Chondrocyte (in vitro differentiated cells): ENCODE measurements at regions not wholly inside any gene's neighbourhood (a gene's known extent, or its start where the extent isn't known, plus 50 kb on each side); places are given as distances from the start of the nearest gene placed in this dataset.

Source experiments
- DNase-seq: peaks from one replicate; pipeline ENCODE4 v3.0.0; 2021; ENCODE audit warnings: mixed read lengths, low spot score
- H3K27ac Mint-ChIP-seq: one replicate; pipeline ENCODE4 v1.8.0; 2021; ENCODE audit warnings: mild to moderate bottlenecking, moderate library complexity, mixed read lengths; ENCODE audit not compliant: unreplicated experiment
- H3K27me3 Mint-ChIP-seq: 2 replicates; pipeline ENCODE4 v1.8.0; 2021; ENCODE audit warnings: low read depth, mixed read lengths
- H3K36me3 Mint-ChIP-seq: 2 replicates; pipeline ENCODE4 v1.8.0; 2021; ENCODE audit warnings: low read depth, mixed read lengths
- H3K4me1 Mint-ChIP-seq: 2 replicates; pipeline ENCODE4 v1.8.0; 2021; ENCODE audit warnings: low read depth, mild to moderate bottlenecking, mixed read lengths
- H3K4me3 Mint-ChIP-seq: one replicate; pipeline ENCODE4 v1.8.0; 2021; ENCODE audit warnings: mild to moderate bottlenecking, moderate library complexity, mixed read lengths; ENCODE audit not compliant: unreplicated experiment
- H3K9me3 Mint-ChIP-seq: 2 replicates; pipeline ENCODE4 v1.8.0; 2021; ENCODE audit warnings: low read depth, mixed read lengths
- CTCF ChIP-seq: fragments of 200-600 bp; sonication (generic); IDR thresholded peaks from 2 replicates; pipeline ENCODE4 v1.5.0; 2021; ENCODE audit warnings: antibody characterized with exemption, mild to moderate bottlenecking, moderate library complexity

DNA sequence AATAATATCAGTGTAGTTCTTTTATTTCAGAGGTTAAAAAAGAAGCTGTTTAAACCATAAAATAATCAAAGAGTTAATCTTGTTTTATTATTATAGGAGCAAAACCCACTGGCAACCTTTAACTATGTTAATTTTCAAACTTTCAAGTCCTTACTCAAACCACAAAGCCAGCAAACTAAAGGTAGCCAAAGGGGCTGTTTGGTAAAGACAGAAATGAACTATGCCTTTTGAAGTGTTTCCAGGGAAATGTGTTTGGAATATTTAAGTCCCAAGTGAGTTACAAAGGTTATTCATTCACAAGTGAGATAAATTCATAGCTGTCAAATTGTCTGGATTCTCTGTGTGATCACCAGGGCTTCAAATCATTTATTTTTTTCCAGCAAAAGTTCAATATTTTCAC lies 264.7 kb downstream of the MZT1 start:
- Mint-ChIP-seq H3K27me3 (peaks cover 13% of the 10 kb centered on the region), H3K9me3 (no peaks in the 10 kb centered on the region), H3K4me1 (peaks cover 23% of the 10 kb centered on the region), H3K4me3 (no peak overlapping the region), H3K27ac (no peak overlapping the region), H3K36me3 (no peaks in the 10 kb centered on the region)
- DNase-seq, result no peak
- TF ChIP-seq CTCF, result no peak

DNA sequence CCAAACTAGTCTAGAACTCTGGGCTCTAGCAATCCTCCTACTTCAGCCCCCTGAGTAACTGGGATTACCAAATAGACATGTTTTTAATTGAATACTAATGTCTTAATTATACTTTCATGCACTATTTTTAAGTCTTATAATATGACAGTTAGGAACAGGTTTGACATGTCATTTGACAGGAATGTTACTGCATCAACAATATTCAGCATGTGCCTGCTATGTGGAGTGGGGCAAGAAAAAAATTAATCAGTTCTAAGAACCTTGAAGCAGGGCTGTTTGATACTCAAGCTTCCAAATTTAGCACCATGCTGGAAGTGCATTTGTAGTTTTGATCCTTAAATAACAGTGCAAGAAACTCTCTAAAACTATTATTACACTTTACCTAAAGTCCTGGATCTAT lies 265.3 kb downstream of the MZT1 start:
- H3K4me3 Mint-ChIP-seq, result no peak overlapping the region
- no peaks in the 10 kb centered on the region for H3K9me3 Mint-ChIP-seq
- H3K4me1 Mint-ChIP-seq, result peaks cover 23% of the 10 kb centered on the region
- no peak overlapping the region for H3K27ac Mint-ChIP-seq
- H3K27me3 Mint-ChIP-seq, result peaks cover 10% of the 10 kb centered on the region
- no peaks in the 10 kb centered on the region for H3K36me3 Mint-ChIP-seq
- no peak for TF ChIP-seq CTCF
- DNase-seq, result no peak

GRCh38 chr13:72458701-72459100 lies 268.7 kb downstream of the MZT1 start:
- no peaks in the 10 kb centered on the region for H3K9me3 Mint-ChIP-seq
- H3K27ac Mint-ChIP-seq, result no peak overlapping the region
- peaks cover 12% of the 10 kb centered on the region for H3K27me3 Mint-ChIP-seq
- TF ChIP-seq CTCF, result no peak
- no peak overlapping the region for H3K4me3 Mint-ChIP-seq
- H3K4me1 Mint-ChIP-seq, result peaks cover 18% of the 10 kb centered on the region
- no peaks in the 10 kb centered on the region for H3K36me3 Mint-ChIP-seq
- DNase-seq, result no peak

- H3K27ac Mint-ChIP-seq, result no peak overlapping the region
- no peak overlapping the region for H3K4me3 Mint-ChIP-seq
- H3K36me3 Mint-ChIP-seq, result no peaks in the 10 kb centered on the region
- no peaks in the 10 kb centered on the region for H3K9me3 Mint-ChIP-seq
- H3K27me3 Mint-ChIP-seq, result peaks cover 12% of the 10 kb centered on the region
- no peak for DNase-seq
- no peak for TF ChIP-seq CTCF
- peaks cover 3% of the 10 kb centered on the region for H3K4me1 Mint-ChIP-seq
These were observed 270.3 kb downstream of the MZT1 start for GRCh38 chr13:72457151-72457550.

GRCh38 chr13:72456486-72456885 lies 270.9 kb downstream of the MZT1 start:
- no peak for TF ChIP-seq CTCF
- H3K36me3 Mint-ChIP-seq, result no peaks in the 10 kb centered on the region
- peaks cover 12% of the 10 kb centered on the region for H3K27me3 Mint-ChIP-seq
- DNase-seq, result no peak
- no peaks in the 10 kb centered on the region for H3K9me3 Mint-ChIP-seq
- H3K27ac Mint-ChIP-seq, result no peak overlapping the region
- H3K4me3 Mint-ChIP-seq, result no peak overlapping the region
- peaks cover 3% of the 10 kb centered on the region for H3K4me1 Mint-ChIP-seq
